ENCODE measurements at regions not wholly inside any gene's neighbourhood (a gene's known extent, or its start where the extent isn't known, plus 50 kb on each side); places are given as distances from the start of the nearest gene placed in this dataset.

GRCh38 chr22:48896766-48897644 lies 930.7 kb downstream of the BRD1 start:
- H3K27me3 ChIP-seq, result no peaks in the 10 kb centered on the region
- no peaks in the 10 kb centered on the region for H3K9me3 ChIP-seq (ENCODE audit: low read depth)
- no peak overlapping the region for H3K27ac ChIP-seq
- H3K36me3 ChIP-seq, result no peaks in the 10 kb centered on the region
- TF ChIP-seq CTCF (IDR thresholded peaks at IDR 0.05; ENCODE audit: low read depth, low read length), result no peak
- no peak for DNase-seq (ENCODE audit: low read depth in 1 of 2, low spot score in 1 of 2)
- H3K4me3 ChIP-seq, result no peak overlapping the region
- no peaks in the 10 kb centered on the region for H3K4me1 ChIP-seq (ENCODE audit: low read depth)

GRCh38 chr22:48895831-48896765 lies 931.6 kb downstream of the BRD1 start:
- Histone ChIP-seq H3K4me1 (ENCODE audit: low read depth) (no peaks in the 10 kb centered on the region), H3K27me3 (no peaks in the 10 kb centered on the region), H3K4me3 (no peak overlapping the region), H3K9me3 (ENCODE audit: low read depth) (no peaks in the 10 kb centered on the region), H3K27ac (no peak overlapping the region), H3K36me3 (no peaks in the 10 kb centered on the region)
- no peak for DNase-seq (ENCODE audit: low read depth in 1 of 2, low spot score in 1 of 2)
- no peak for TF ChIP-seq CTCF (IDR thresholded peaks at IDR 0.05; ENCODE audit: low read depth, low read length)

GRCh38 chr22:48895336-48895735 lies 932.3 kb downstream of the BRD1 start:
- no peak for TF ChIP-seq CTCF (IDR thresholded peaks at IDR 0.05; ENCODE audit: low read depth, low read length)
- no peak for DNase-seq (ENCODE audit: low read depth in 1 of 2, low spot score in 1 of 2)
- Histone ChIP-seq H3K4me3 (no peak overlapping the region), H3K36me3 (no peaks in the 10 kb centered on the region), H3K4me1 (ENCODE audit: low read depth) (no peaks in the 10 kb centered on the region), H3K27ac (no peak overlapping the region), H3K27me3 (no peaks in the 10 kb centered on the region), H3K9me3 (ENCODE audit: low read depth) (no peaks in the 10 kb centered on the region)

GRCh38 chr22:48894804-48895250 lies 932.8 kb downstream of the BRD1 start:
- Histone ChIP-seq H3K27ac (no peak overlapping the region), H3K36me3 (no peaks in the 10 kb centered on the region), H3K9me3 (ENCODE audit: low read depth) (no peaks in the 10 kb centered on the region), H3K4me1 (ENCODE audit: low read depth) (no peaks in the 10 kb centered on the region), H3K4me3 (no peak overlapping the region), H3K27me3 (no peaks in the 10 kb centered on the region)
- DNase-seq (ENCODE audit: low read depth in 1 of 2, low spot score in 1 of 2), result no peak
- no peak for TF ChIP-seq CTCF (IDR thresholded peaks at IDR 0.05; ENCODE audit: low read depth, low read length)

- no peak for DNase-seq (ENCODE audit: low read depth in 1 of 2, low spot score in 1 of 2)
- TF ChIP-seq CTCF (IDR thresholded peaks at IDR 0.05; ENCODE audit: low read depth, low read length), result no peak
- H3K27me3 ChIP-seq, result no peaks in the 10 kb centered on the region
- no peaks in the 10 kb centered on the region for H3K9me3 ChIP-seq (ENCODE audit: low read depth)
- H3K4me3 ChIP-seq, result no peak overlapping the region
- no peaks in the 10 kb centered on the region for H3K4me1 ChIP-seq (ENCODE audit: low read depth)
- no peak overlapping the region for H3K27ac ChIP-seq
- H3K36me3 ChIP-seq, result no peaks in the 10 kb centered on the region
Observed at GRCh38 chr22:48894064-48894671, 933.5 kb downstream of the BRD1 start.
